ENCODE measurements at regions not wholly inside any gene's neighbourhood (a gene's known extent, or its start where the extent isn't known, plus 50 kb on each side); places are given as distances from the start of the nearest gene placed in this dataset.

GRCh38 chr18:42363446-42364441 is 408.7 kb downstream of the PIK3C3 start:
- Histone ChIP-seq H3K27me3 (ENCODE audit: control insufficient read depth, insufficient read depth, low read length) (no peaks in the 10 kb centered on the region), H3K9ac (ENCODE audit: low read length in 3 of 3) (no peak overlapping the region), H3K9me3 (ENCODE audit: control insufficient read depth in 2 of 3, insufficient read depth in 1 of 3, low read length in 3 of 3) (no peaks in the 10 kb centered on the region), H3K36me3 (ENCODE audit: control insufficient read depth in 2 of 3, insufficient read depth in 3 of 3, low read length in 3 of 3) (no peaks in the 10 kb centered on the region), H3K27ac (ENCODE audit: low read depth in 2 of 2, low read length in 2 of 2) (no peak overlapping the region), H3K4me3 (ENCODE audit: low read length in 3 of 3) (no peak overlapping the region), H3K4me1 (ENCODE audit: control insufficient read depth in 2 of 3, insufficient read depth in 2 of 3, low read depth in 1 of 3, low read length in 3 of 3) (no peaks in the 10 kb centered on the region)
- no peak for FAIRE-seq
- intact Hi-C loops (cut with DNase I), result no loop called here
- no peak for DNase-seq
- TF ChIP-seq CTCF (IDR thresholded peaks at IDR 0.05; ENCODE audit: borderline replicate concordance, extremely low read depth, insufficient read depth), result no peak

GRCh38 chr18:42364766-42365165 is 409.7 kb downstream of the PIK3C3 start:
- no peaks in the 10 kb centered on the region for H3K36me3 ChIP-seq (ENCODE audit: control insufficient read depth in 2 of 3, insufficient read depth in 3 of 3, low read length in 3 of 3)

GRCh38 chr18:42365591-42365990 is 410.6 kb downstream of the PIK3C3 start:
- DNase-seq (peak in 2 of 5 donors; percentile 37 to 47), FAIRE-seq (no peak)
- H3K4me3 ChIP-seq (ENCODE audit: low read length in 3 of 3), result no peak overlapping the region
- no peaks in the 10 kb centered on the region for H3K4me1 ChIP-seq (ENCODE audit: control insufficient read depth in 2 of 3, insufficient read depth in 2 of 3, low read depth in 1 of 3, low read length in 3 of 3)
- no peaks in the 10 kb centered on the region for H3K27me3 ChIP-seq (ENCODE audit: control insufficient read depth, insufficient read depth, low read length)
- intact Hi-C loops (cut with DNase I), result no loop called here
- no peaks in the 10 kb centered on the region for H3K9me3 ChIP-seq (ENCODE audit: control insufficient read depth in 2 of 3, insufficient read depth in 1 of 3, low read length in 3 of 3)
- no peaks in the 10 kb centered on the region for H3K36me3 ChIP-seq (ENCODE audit: control insufficient read depth in 2 of 3, insufficient read depth in 3 of 3, low read length in 3 of 3)
- H3K9ac ChIP-seq (ENCODE audit: low read length in 3 of 3), result no peak overlapping the region
- no peak overlapping the region for H3K27ac ChIP-seq (ENCODE audit: low read depth in 2 of 2, low read length in 2 of 2)
- TF ChIP-seq CTCF (IDR thresholded peaks at IDR 0.05; ENCODE audit: borderline replicate concordance, extremely low read depth, insufficient read depth), result no peak

More at GRCh38 chr18:42364766-42365165, 409.7 kb downstream of the PIK3C3 start:
- no peak for TF ChIP-seq CTCF (IDR thresholded peaks at IDR 0.05; ENCODE audit: borderline replicate concordance, extremely low read depth, insufficient read depth)
- intact Hi-C loops (cut with DNase I), result no loop called here
- DNase-seq, result no peak
- H3K9me3 ChIP-seq (ENCODE audit: control insufficient read depth in 2 of 3, insufficient read depth in 1 of 3, low read length in 3 of 3), result no peaks in the 10 kb centered on the region
- no peak overlapping the region for H3K4me3 ChIP-seq (ENCODE audit: low read length in 3 of 3)
- H3K27ac ChIP-seq (ENCODE audit: low read depth in 2 of 2, low read length in 2 of 2), result no peak overlapping the region
- H3K9ac ChIP-seq (ENCODE audit: low read length in 3 of 3), result no peak overlapping the region
- H3K4me1 ChIP-seq (ENCODE audit: control insufficient read depth in 2 of 3, insufficient read depth in 2 of 3, low read depth in 1 of 3, low read length in 3 of 3), result no peaks in the 10 kb centered on the region
- H3K27me3 ChIP-seq (ENCODE audit: control insufficient read depth, insufficient read depth, low read length), result no peaks in the 10 kb centered on the region
- no peak for FAIRE-seq
